Hematopoietic multipotent progenitor cell treated with erythropoietin and hydrocortisone succinate and interleukin-3 and kit ligand, for 4 days (in vitro differentiated cells): ENCODE measurements at regions not wholly inside any gene's neighbourhood (a gene's known extent, or its start where the extent isn't known, plus 50 kb on each side); places are given as distances from the start of the nearest gene placed in this dataset.

Experiments
- DNase-seq: peaks from one replicate; pipeline ENCODE4 v3.0.0-alpha.2; 2015

- DNase-seq: no peak
Measured at GRCh38 chr12:45102818-45103217, 51.9 kb upstream of the DBX2 start.

- DNase-seq: no peak
Measured at GRCh38 chr12:45105996-45106395, 55.1 kb upstream of the DBX2 start.

- DNase-seq: no peak
Measured at GRCh38 chr12:45112306-45112705, 61.4 kb upstream of the DBX2 start.

GRCh38 chr12:45121224-45121623 is 70.3 kb upstream of the DBX2 start:
- DNase-seq: no peak

- peak; percentile 40 for DNase-seq
Measured at GRCh38 chr12:45122768-45123380, 72.0 kb upstream of the DBX2 start.

GRCh38 chr12:45124485-45125155 is 73.7 kb upstream of the DBX2 start:
- no peak for DNase-seq

- no peak for DNase-seq
Measured at GRCh38 chr12:45125997-45126396, 75.1 kb upstream of the DBX2 start.

- no peak for DNase-seq
Measured at GRCh38 chr12:45128637-45129036, 77.7 kb upstream of the DBX2 start.

- DNase-seq: peak; percentile 81
Measured at GRCh38 chr12:45130881-45131281, 80.0 kb upstream of the DBX2 start.

- no peak for DNase-seq
Measured at GRCh38 chr12:45131506-45131905, 80.6 kb upstream of the DBX2 start.

GRCh38 chr12:45138609-45139008 is 77.3 kb upstream of the ANO6 start:
- DNase-seq: no peak

- no peak for DNase-seq
Measured at GRCh38 chr12:45148006-45148405, 67.9 kb upstream of the ANO6 start.

GRCh38 chr12:45148619-45149018 is 67.3 kb upstream of the ANO6 start:
- no peak for DNase-seq

- DNase-seq: no peak
Measured at GRCh38 chr12:45165284-45165683, 50.6 kb upstream of the ANO6 start.

- DNase-seq: no peak
Measured at GRCh38 chr12:45166056-45166455, 49.8 kb upstream of the ANO6 start.
